Testis (tissue), 2 donors: ENCODE measurements at regions not wholly inside any gene's neighbourhood (a gene's known extent, or its start where the extent isn't known, plus 50 kb on each side); places are given as distances from the start of the nearest gene placed in this dataset.

Source experiments
- DNase-seq: peaks from one replicate; pipeline ENCODE4 v3.0.0-alpha.2; 2019
- H3K27ac ChIP-seq, 2 donors: fragments of 200-600 bp; sonication (generic); one replicate each; pipeline ENCODE4 v1.5.1; 2019
- H3K27me3 ChIP-seq: fragments of 200-600 bp; sonication (generic); one replicate; pipeline ENCODE4 v1.5.1; 2019
- H3K36me3 ChIP-seq: fragments of 200-600 bp; sonication (generic); one replicate; pipeline ENCODE4 v1.5.1; 2017; ENCODE audit warnings: low read depth; ENCODE audit errors: missing control alignments
- H3K4me1 ChIP-seq: fragments of 200-600 bp; sonication (generic); one replicate; pipeline ENCODE4 v1.5.1; 2019
- H3K4me3 ChIP-seq, 2 donors: fragments of 200-600 bp; sonication (generic); one replicate each; pipeline ENCODE4 v1.5.1; 2017 to 2019
- H3K9me3 ChIP-seq: fragments of 200-600 bp; sonication (generic); one replicate; pipeline ENCODE4 v1.5.1; 2017
- CTCF ChIP-seq, 3 experiments: fragments of 450-650 bp in 2 of 3; fragments of 200-600 bp in 1 of 3; sonication (generic) in 1 of 3; IDR thresholded peaks; one replicate each; pipeline ENCODE4 v1.5.1; 2016 to 2019; ENCODE audit warnings: antibody characterized with exemption in 3 of 3, mild to moderate bottlenecking in 2 of 3, moderate library complexity in 1 of 3
- POLR2A ChIP-seq: fragments of 450-650 bp; IDR thresholded peaks from one replicate; pipeline ENCODE4 v1.6.1; 2017; ENCODE audit warnings: antibody characterized with exemption, mild to moderate bottlenecking, moderate library complexity
- WGBS, 2 donors: methylation state at CpG; one replicate each; pipeline ENCODE4 v1.1.5; 2018; 5-methylcytosine and 5-hydroxymethylcytosine counted together
- intact Hi-C: fragments of 100-400 bp; cut with DNase I; formaldehyde crosslinking; loops from one replicate; pipeline ENCODE4 v1.15.1; 2023; ENCODE audit warnings: low total_unique reads

GRCh38 chr22:22769434-22770279, 118.0 kb upstream of the IGLL5 start:
- Histone ChIP-seq H3K9me3 (no peaks in the 10 kb centered on the region), H3K36me3 (no peaks in the 10 kb centered on the region), H3K4me3 (no peak overlapping the region), H3K4me1 (peaks cover 16% of the 10 kb centered on the region), H3K27ac (no peak overlapping the region), H3K27me3 (no peaks in the 10 kb centered on the region)
- no peak for TF ChIP-seq CTCF (IDR thresholded peaks at IDR 0.05)
- DNase-seq, result no peak
- intact Hi-C loops, result no loop called here
- 59 to 72% methylated on average over 4 of the region's 4 CpGs for WGBS, 2 donors

- H3K4me3 ChIP-seq, result no peak overlapping the region
- no peaks in the 10 kb centered on the region for H3K36me3 ChIP-seq
- no peaks in the 10 kb centered on the region for H3K9me3 ChIP-seq
- H3K4me1 ChIP-seq, result peaks cover 16% of the 10 kb centered on the region
- no peaks in the 10 kb centered on the region for H3K27me3 ChIP-seq
- no peak overlapping the region for H3K27ac ChIP-seq
- intact Hi-C loops, result no loop called here
- peak; percentile 28 to 71 (median 53) for TF ChIP-seq CTCF (IDR thresholded peaks at IDR 0.05)
- TF ChIP-seq POLR2A, result no peak
- peak; percentile 60 for DNase-seq
- WGBS, 2 donors, result 36 to 40% methylated on average over 4 of the region's 4 CpGs
Measured at GRCh38 chr22:22770280-22770871, 117.2 kb upstream of the IGLL5 start.

GRCh38 chr22:22770881-22771280, 116.7 kb upstream of the IGLL5 start:
- no peaks in the 10 kb centered on the region for H3K9me3 ChIP-seq
- no peaks in the 10 kb centered on the region for H3K27me3 ChIP-seq
- H3K27ac ChIP-seq, result no peak overlapping the region
- intact Hi-C loops, result no loop called here
- TF ChIP-seq POLR2A (no peak), CTCF (IDR thresholded peaks at IDR 0.05) (no peak)
- no peak for DNase-seq
- H3K4me3 ChIP-seq, result no peak overlapping the region
- peaks cover 16% of the 10 kb centered on the region for H3K4me1 ChIP-seq
- H3K36me3 ChIP-seq, result no peaks in the 10 kb centered on the region

GRCh38 chr22:22771696-22772377, 115.8 kb upstream of the IGLL5 start:
- Histone ChIP-seq H3K36me3 (no peaks in the 10 kb centered on the region), H3K4me1 (peaks cover 16% of the 10 kb centered on the region), H3K9me3 (no peaks in the 10 kb centered on the region), H3K4me3 (no peak overlapping the region), H3K27me3 (no peaks in the 10 kb centered on the region), H3K27ac (no peak overlapping the region)
- DNase-seq, result no peak
- intact Hi-C loops, result no loop called here
- WGBS, 2 donors, result 78 to 95% methylated on average over 3 to 4 of the region's 4 CpGs
- TF ChIP-seq POLR2A (no peak), CTCF (IDR thresholded peaks at IDR 0.05) (no peak)
